Fibroblast of lung (primary cell): ENCODE measurements at regions not wholly inside any gene's neighbourhood (a gene's known extent, or its start where the extent isn't known, plus 50 kb on each side); places are given as distances from the start of the nearest gene placed in this dataset.

Experiments
- DNase-seq, 2 donors: peaks; one replicate each; pipeline versions ENCODE4 v3.0.0 to v3.0.0-alpha.2; 2010; ENCODE audit warnings: low read depth in 2 of 2
- H2AFZ ChIP-seq: 2 replicates; pipeline ENCODE4 v1.5.1; 2012; ENCODE audit warnings: low read length, control low read depth, inconsistent platforms
- H3K27ac ChIP-seq: 2 replicates; pipeline ENCODE4 v1.5.1; 2011; ENCODE audit warnings: low read length, control low read depth; ENCODE audit not compliant: insufficient read depth
- H3K27me3 ChIP-seq: 2 replicates; pipeline ENCODE4 v1.5.1; 2011; ENCODE audit warnings: mild to moderate bottlenecking, low read length; ENCODE audit not compliant: control insufficient read depth, insufficient read depth
- H3K36me3 ChIP-seq: 2 replicates; pipeline ENCODE4 v1.5.1; 2011; ENCODE audit warnings: low read length; ENCODE audit not compliant: control insufficient read depth, insufficient read depth
- H3K4me1 ChIP-seq: 2 replicates; pipeline ENCODE4 v1.5.1; 2011; ENCODE audit warnings: low read length; ENCODE audit not compliant: control insufficient read depth, insufficient read depth; ENCODE audit errors: extremely low read depth
- H3K4me2 ChIP-seq: 2 replicates; pipeline ENCODE4 v1.5.1; 2011; ENCODE audit warnings: low read length, control low read depth; ENCODE audit not compliant: insufficient read depth; ENCODE audit errors: extremely low read depth
- H3K4me3 ChIP-seq, 4 experiments: fragments of 200-600 bp in 1 of 4; sonication (generic) in 1 of 4; replicated peaks in 1 of 4; 2 replicates each; pipeline ENCODE4 v1.5.1; 2011 to 2016; ENCODE audit warnings: low read length in 4 of 4, low read depth in 3 of 4, mild to moderate bottlenecking in 3 of 4, control low read depth in 2 of 4, inconsistent platforms in 1 of 4, mixed read lengths in 1 of 4; ENCODE audit not compliant: insufficient read depth in 1 of 4; ENCODE audit errors: control extremely low read depth in 1 of 4
- H3K79me2 ChIP-seq: 2 replicates; pipeline ENCODE4 v1.5.1; 2012; ENCODE audit warnings: mild to moderate bottlenecking, low read length, inconsistent platforms; ENCODE audit not compliant: control insufficient read depth, insufficient read depth
- H3K9ac ChIP-seq: 2 replicates; pipeline ENCODE4 v1.5.1; 2011; ENCODE audit warnings: mild to moderate bottlenecking, low read length, control low read depth; ENCODE audit not compliant: insufficient read depth
- H3K9me3 ChIP-seq: 2 replicates; pipeline ENCODE4 v1.5.1; 2012; ENCODE audit warnings: low read depth, low read length; ENCODE audit not compliant: control insufficient read depth, insufficient read depth
- H4K20me1 ChIP-seq: 2 replicates; pipeline ENCODE4 v1.5.1; 2011; ENCODE audit warnings: low read length; ENCODE audit not compliant: control insufficient read depth, insufficient read depth; ENCODE audit errors: extremely low read depth
- EZH2 ChIP-seq: IDR thresholded peaks from 2 replicates; pipeline ENCODE4 v1.5.1; 2012; ENCODE audit warnings: low read length, control low read depth, mild to moderate bottlenecking; ENCODE audit errors: missing control alignments
- TF ChIP-seq, protein P1 (sequence below), 2 donors: IDR thresholded peaks in 1 of 2; conservative IDR thresholded peaks in 1 of 2; 1 replicate in 1 of 2; 2 replicates in 1 of 2; pipeline ENCODE4 v1.5.1; 2011 to 2012; ENCODE audit warnings: low read length in 2 of 2, control low read depth in 1 of 2, inconsistent platforms in 1 of 2, low read depth in 1 of 2, mild to moderate bottlenecking in 1 of 2

DNA sequence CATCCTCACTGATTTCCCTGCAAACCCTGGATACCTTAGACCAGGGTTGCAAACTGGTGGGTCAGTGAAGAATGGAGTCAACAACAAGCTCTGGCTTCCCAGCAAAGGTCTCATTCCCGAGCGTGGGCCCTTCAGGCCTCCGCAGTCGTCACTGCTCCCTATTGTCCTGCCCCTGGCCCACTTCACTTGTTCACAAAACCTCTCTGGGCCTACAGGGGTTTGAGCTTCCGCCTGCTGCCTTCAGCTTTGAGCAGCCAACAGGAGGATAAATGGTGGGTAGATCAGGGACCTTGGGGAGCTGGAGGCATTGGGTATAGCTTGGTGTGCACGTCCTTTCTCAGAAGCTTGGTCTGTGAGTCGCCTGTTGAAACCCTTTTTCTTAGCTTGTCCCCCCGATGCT lies 148.8 kb downstream of the KATNIP start:
- Histone ChIP-seq H3K9ac (no peak overlapping the region), H3K4me3 (no peak overlapping the region), H3K4me1 (peaks cover 2% of the 10 kb centered on the region), H4K20me1 (no peaks in the 10 kb centered on the region), H3K27me3 (no peaks in the 10 kb centered on the region), H3K79me2 (no peaks in the 10 kb centered on the region), H2AFZ (no peak overlapping the region), H3K27ac (no peak overlapping the region), H3K9me3 (no peaks in the 10 kb centered on the region), H3K36me3 (peaks cover 2% of the 10 kb centered on the region), H3K4me2 (no peak overlapping the region)
- TF ChIP-seq, protein P1, sequence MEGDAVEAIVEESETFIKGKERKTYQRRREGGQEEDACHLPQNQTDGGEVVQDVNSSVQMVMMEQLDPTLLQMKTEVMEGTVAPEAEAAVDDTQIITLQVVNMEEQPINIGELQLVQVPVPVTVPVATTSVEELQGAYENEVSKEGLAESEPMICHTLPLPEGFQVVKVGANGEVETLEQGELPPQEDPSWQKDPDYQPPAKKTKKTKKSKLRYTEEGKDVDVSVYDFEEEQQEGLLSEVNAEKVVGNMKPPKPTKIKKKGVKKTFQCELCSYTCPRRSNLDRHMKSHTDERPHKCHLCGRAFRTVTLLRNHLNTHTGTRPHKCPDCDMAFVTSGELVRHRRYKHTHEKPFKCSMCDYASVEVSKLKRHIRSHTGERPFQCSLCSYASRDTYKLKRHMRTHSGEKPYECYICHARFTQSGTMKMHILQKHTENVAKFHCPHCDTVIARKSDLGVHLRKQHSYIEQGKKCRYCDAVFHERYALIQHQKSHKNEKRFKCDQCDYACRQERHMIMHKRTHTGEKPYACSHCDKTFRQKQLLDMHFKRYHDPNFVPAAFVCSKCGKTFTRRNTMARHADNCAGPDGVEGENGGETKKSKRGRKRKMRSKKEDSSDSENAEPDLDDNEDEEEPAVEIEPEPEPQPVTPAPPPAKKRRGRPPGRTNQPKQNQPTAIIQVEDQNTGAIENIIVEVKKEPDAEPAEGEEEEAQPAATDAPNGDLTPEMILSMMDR (conservative IDR thresholded peaks at IDR 0.05 in 1 of 2, IDR thresholded peaks at IDR 0.05 in 1 of 2; ENCODE audit: low read depth in 1 of 2, low read length in 2 of 2): no peak
- TF ChIP-seq EZH2: no peak
- no peak for DNase-seq

DNA sequence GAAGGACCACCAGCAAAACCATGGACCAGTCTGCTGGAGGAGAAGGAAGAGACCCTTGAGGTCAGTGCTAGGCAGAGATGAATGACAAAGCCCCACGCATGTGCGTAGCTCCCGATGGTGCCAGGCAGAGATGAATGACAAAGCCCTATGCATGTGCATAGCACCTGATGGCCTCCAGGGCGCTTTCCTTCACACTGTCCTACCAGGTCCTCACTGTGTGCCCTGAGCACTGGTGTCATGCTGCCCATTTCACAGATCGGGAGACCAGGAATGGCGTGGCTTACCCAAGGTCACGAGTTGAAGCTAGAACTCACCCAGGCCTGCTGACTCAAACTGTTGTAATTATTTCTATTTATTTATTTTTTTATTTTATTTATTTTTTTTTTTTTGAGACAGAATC lies 149.6 kb downstream of the KATNIP start:
- no peak overlapping the region for H2AFZ ChIP-seq
- no peaks in the 10 kb centered on the region for H3K9me3 ChIP-seq
- no peak for DNase-seq
- no peaks in the 10 kb centered on the region for H4K20me1 ChIP-seq
- no peak overlapping the region for H3K4me2 ChIP-seq
- no peaks in the 10 kb centered on the region for H3K79me2 ChIP-seq
- H3K4me3 ChIP-seq: no peak overlapping the region
- H3K9ac ChIP-seq: no peak overlapping the region
- no peaks in the 10 kb centered on the region for H3K27me3 ChIP-seq
- no peak for TF ChIP-seq EZH2
- TF ChIP-seq, protein P1 (conservative IDR thresholded peaks at IDR 0.05 in 1 of 2, IDR thresholded peaks at IDR 0.05 in 1 of 2; ENCODE audit: low read depth in 1 of 2, low read length in 2 of 2): no peak
- peaks cover 2% of the 10 kb centered on the region for H3K4me1 ChIP-seq
- no peak overlapping the region for H3K27ac ChIP-seq
- peaks cover 2% of the 10 kb centered on the region for H3K36me3 ChIP-seq

DNA sequence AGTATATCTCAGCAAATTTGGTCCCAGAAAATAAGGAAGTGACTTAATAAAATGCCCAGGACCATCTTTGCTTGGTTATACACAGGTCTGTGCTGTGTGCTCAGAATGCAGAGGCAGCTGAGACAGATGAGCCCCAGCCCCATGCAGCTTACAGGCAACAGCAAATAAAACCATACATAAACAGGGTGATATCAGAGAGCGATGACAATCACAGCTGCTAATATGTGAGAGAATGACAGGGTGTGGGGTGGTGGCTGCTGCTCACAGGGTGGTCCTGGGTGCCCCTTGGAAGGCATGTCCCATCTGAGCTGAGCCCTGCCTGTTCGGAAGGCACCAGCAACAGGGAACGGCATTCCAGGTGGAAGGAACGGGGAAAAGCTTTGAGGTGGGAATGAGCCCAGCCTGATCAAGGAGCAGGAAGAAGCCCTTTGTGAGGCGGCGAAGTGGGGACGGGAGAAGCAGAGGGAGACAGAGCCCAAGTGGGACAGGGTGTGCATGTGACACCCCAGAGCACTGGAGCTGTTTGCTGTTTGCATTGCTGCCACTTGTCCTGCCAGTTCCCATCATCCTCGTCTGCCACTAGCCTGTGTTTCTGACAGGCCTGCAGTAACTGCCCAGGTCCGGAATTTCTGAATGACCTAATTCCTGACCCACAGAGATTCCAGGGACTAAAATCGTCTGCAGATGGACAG lies 150.5 kb downstream of the KATNIP start:
- peaks cover 2% of the 10 kb centered on the region for H3K4me1 ChIP-seq
- DNase-seq: no peak
- no peaks in the 10 kb centered on the region for H3K27me3 ChIP-seq
- no peak overlapping the region for H3K4me3 ChIP-seq
- TF ChIP-seq, protein P1 (conservative IDR thresholded peaks at IDR 0.05 in 1 of 2, IDR thresholded peaks at IDR 0.05 in 1 of 2; ENCODE audit: low read depth in 1 of 2, low read length in 2 of 2): no peak
- no peak for TF ChIP-seq EZH2
- H3K4me2 ChIP-seq: no peak overlapping the region
- H3K9ac ChIP-seq: no peak overlapping the region
- no peaks in the 10 kb centered on the region for H3K79me2 ChIP-seq
- H3K36me3 ChIP-seq: peaks cover 2% of the 10 kb centered on the region
- no peaks in the 10 kb centered on the region for H4K20me1 ChIP-seq
- no peaks in the 10 kb centered on the region for H3K9me3 ChIP-seq
- no peak overlapping the region for H3K27ac ChIP-seq
- H2AFZ ChIP-seq: no peak overlapping the region
